K562 (cell line): ENCODE measurements at regions not wholly inside any gene's neighbourhood (a gene's known extent, or its start where the extent isn't known, plus 50 kb on each side); places are given as distances from the start of the nearest gene placed in this dataset.

ENCODE experiments used
- ATAC-seq: fragments of 200-7000 bp; cut with Tn5 transposase; 3 replicates; pipeline ENCODE4 v1.9.1; 2020; ENCODE audit warnings: moderate library complexity
- BruUV-seq: library from RNA; stranded (reverse); fragments of 400-500 nt; replicated peaks from 2 replicates; lab custom pipeline; 2021; lab: Mats Ljungman, UMichigan
- CTCF ChIA-PET: fragments of 300-600 bp; formaldehyde crosslinking; extraction: SDS; loops from one replicate; lab custom pipeline; 2021; ENCODE audit warnings: low intra/inter-chr PET ratio; lab: Yijun Ruan, JAX
- POLR2A ChIA-PET: fragments of 300-600, 350-650 bp; sonication (Branson Sonifier 250); formaldehyde crosslinking; extraction: SDS; loops from one replicate; lab custom pipeline; 2021; ENCODE audit warnings: antibody characterized with exemption, inconsistent platforms; lab: Yijun Ruan, JAX
- DNase-seq, 4 experiments: peaks; one replicate each; pipeline versions ENCODE4 v3.0.0 to v3.0.0-alpha.2; 2011 to 2018; ENCODE audit warnings: low spot score in 3 of 4, mixed read lengths in 3 of 4; ENCODE audit errors: extremely low read depth in 1 of 4
- FAIRE-seq: peaks from 2 replicates; lab custom pipeline; 2011; peaks lifted over from hg19 to GRCh38; lab: Jason Lieb, UNC
- H2AFZ ChIP-seq: 2 replicates; pipeline ENCODE4 v1.6.0; 2011; ENCODE audit warnings: low read depth, low read length, control low read depth, inconsistent platforms
- H3K27ac ChIP-seq: fragments of 200-600 bp; 3 replicates; pipeline ENCODE4 v1.8.0; 2011; ENCODE audit warnings: low read depth, mild to moderate bottlenecking, control low read depth, inconsistent platforms, low read length, moderate library complexity, mixed read lengths; ENCODE audit errors: extremely low read depth
- H3K27me3 ChIP-seq, 2 experiments: fragments of 300-600 bp in 1 of 2; 2 replicates in 1 of 2; 3 replicates in 1 of 2; pipeline versions ENCODE4 v1.6.0 to v1.8.0; 2011; ENCODE audit warnings: inconsistent platforms in 2 of 2, low read length in 2 of 2, mild to moderate bottlenecking in 1 of 2, mixed read lengths in 1 of 2, moderate library complexity in 1 of 2; ENCODE audit not compliant: control insufficient read depth in 2 of 2, insufficient read depth in 2 of 2
- H3K36me3 ChIP-seq: fragments of 300-600 bp; 3 replicates; pipeline ENCODE4 v1.8.0; 2011; ENCODE audit warnings: mild to moderate bottlenecking, low read length, inconsistent platforms; ENCODE audit not compliant: control insufficient read depth, insufficient read depth
- H3K4me1 ChIP-seq, 2 experiments: fragments of 200-600 bp in 1 of 2; replicated peaks in 1 of 2; 2 replicates in 1 of 2; 3 replicates in 1 of 2; pipeline versions ENCODE4 v1.5.1 to v1.8.0; 2011; ENCODE audit warnings: inconsistent platforms in 2 of 2, low read length in 2 of 2, mild to moderate bottlenecking in 1 of 2, mixed read lengths in 1 of 2, moderate library complexity in 1 of 2; ENCODE audit not compliant: control insufficient read depth in 2 of 2, insufficient read depth in 2 of 2
- H3K4me2 ChIP-seq: 2 replicates; pipeline ENCODE4 v1.6.1; 2011; ENCODE audit warnings: low read length, control low read depth, inconsistent platforms, mixed read lengths; ENCODE audit not compliant: insufficient read depth
- H3K4me3 ChIP-seq: fragments of 200-600 bp; sonication (generic), shearing (Covaris generic); 2 replicates; pipeline ENCODE4 v1.5.1; 2016; ENCODE audit warnings: control low read depth, inconsistent platforms
- H3K79me2 ChIP-seq: fragments of 200-600 bp; 3 replicates; pipeline ENCODE4 v1.8.0; 2011; ENCODE audit warnings: low read length, inconsistent platforms; ENCODE audit not compliant: control insufficient read depth, insufficient read depth
- H3K9ac ChIP-seq, 2 experiments: 2 replicates each; pipeline versions ENCODE4 v1.6.0 to v1.6.1; 2011; ENCODE audit warnings: low read depth in 2 of 2, low read length in 2 of 2, control low read depth in 1 of 2, inconsistent platforms in 1 of 2, mild to moderate bottlenecking in 1 of 2, mixed read lengths in 1 of 2; ENCODE audit not compliant: insufficient read depth in 1 of 2
- H3K9me1 ChIP-seq: one replicate; pipeline ENCODE4 v1.6.0; 2011; ENCODE audit warnings: inconsistent platforms, mild to moderate bottlenecking, low read length, moderate library complexity; ENCODE audit not compliant: control insufficient read depth, insufficient read depth
- H3K9me3 ChIP-seq: replicated peaks from 2 replicates; pipeline ENCODE4 v1.5.1; 2011; ENCODE audit warnings: low read depth, low read length, inconsistent platforms; ENCODE audit not compliant: control insufficient read depth, insufficient read depth
- H4K20me1 ChIP-seq: replicated peaks from 2 replicates; pipeline ENCODE4 v1.6.1; 2011; ENCODE audit warnings: low read length, inconsistent platforms, mixed read lengths; ENCODE audit not compliant: control insufficient read depth, insufficient read depth
- BRF1 ChIP-seq: IDR thresholded peaks from 3 replicates; pipeline ENCODE4 v1.6.1; 2011; ENCODE audit warnings: borderline replicate concordance, mild to moderate bottlenecking; ENCODE audit not compliant: insufficient read length; ENCODE audit errors: extremely low read depth
- CBX8 ChIP-seq: fragments of 200-600 bp; sonication (generic); IDR thresholded peaks from 2 replicates; pipeline ENCODE4 v1.6.1; 2012; ENCODE audit warnings: borderline replicate concordance, mixed run types, low read depth, mild to moderate bottlenecking, moderate library complexity, mixed read lengths, low read length, control low read depth, inconsistent platforms; ENCODE audit not compliant: poor library complexity, severe bottlenecking; ENCODE audit errors: extremely low read depth
- IRF9 ChIP-seq: fragments of 450-650 bp; IDR thresholded peaks from 2 replicates; pipeline ENCODE4 v1.6.1; 2016; ENCODE audit warnings: missing biosample characterization, missing genetic modification characterization
- JUNB ChIP-seq: fragments of 450-650 bp; formaldehyde crosslinking; conservative IDR thresholded peaks from 2 replicates; pipeline ENCODE4 v1.4.0; 2020; ENCODE audit warnings: mild to moderate bottlenecking
- PHF20 ChIP-seq: fragments of 450-650 bp; IDR thresholded peaks from 2 replicates; pipeline ENCODE4 v1.6.1; 2018; ENCODE audit not compliant: partially characterized antibody
- SIRT6 ChIP-seq: IDR thresholded peaks from one replicate; pipeline ENCODE4 v1.6.1; 2012; ENCODE audit warnings: low read depth, mild to moderate bottlenecking, control low read depth, inconsistent platforms, low read length, moderate library complexity
- TCF7L2 ChIP-seq: fragments of 150-350 bp; IDR thresholded peaks from 2 replicates; pipeline ENCODE4 v1.6.1; 2016; ENCODE audit warnings: low read depth, mild to moderate bottlenecking, low read length, moderate library complexity
- THRAP3 ChIP-seq: fragments of 450-650 bp; IDR thresholded peaks from 2 replicates; pipeline ENCODE4 v1.6.1; 2016; ENCODE audit warnings: mild to moderate bottlenecking, inconsistent platforms, borderline replicate concordance
- ZKSCAN3 ChIP-seq: fragments of 250-450 bp; sonication (Bioruptor Pico); IDR thresholded peaks from 2 replicates; pipeline ENCODE4 v1.4.0; 2020
- ZNF444 ChIP-seq: fragments of 250-450 bp; sonication (Bioruptor Pico); IDR thresholded peaks from 2 replicates; pipeline ENCODE4 v1.4.0; 2020; ENCODE audit warnings: mild to moderate bottlenecking, moderate library complexity
- WGBS: fragments of 100-300 bp; shearing (Covaris generic); methylation state at CpG from one replicate; pipeline ENCODE4 v1.1.6; 2016; ENCODE audit warnings: low coverage, mixed read lengths; ENCODE audit not compliant: insufficient coverage; ENCODE audit errors: missing lambda C conversion rate; 5-methylcytosine and 5-hydroxymethylcytosine counted together
- in situ Hi-C: fragments of 300-500 bp; cut with MboI; formaldehyde crosslinking; loops from 4 replicates; pipeline ENCODE4 v1.15.0; 2018; ENCODE audit warnings: inconsistent platforms, mixed read lengths
- intact Hi-C: fragments of 100-400 bp; cut with micrococcal nuclease; formaldehyde crosslinking; loops from 2 replicates; pipeline ENCODE4 v1.14.2; 2022

- Histone ChIP-seq H3K36me3 (no peaks in the 10 kb centered on the region), H3K27me3 (no peaks in the 10 kb centered on the region), H4K20me1 (no peaks in the 10 kb centered on the region), H3K4me3 (no peak overlapping the region), H3K79me2 (no peaks in the 10 kb centered on the region), H3K9ac (no peak overlapping the region), H3K9me3 (no peaks in the 10 kb centered on the region), H3K4me2 (no peak overlapping the region), H3K9me1 (no peaks in the 10 kb centered on the region), H3K27ac (no peak overlapping the region), H3K4me1 (no peaks in the 10 kb centered on the region), H2AFZ (no peak overlapping the region)
- in situ Hi-C loops: no loop called here
- ATAC-seq (no peak), DNase-seq (no peak), FAIRE-seq (no peak)
- no TSS peak for BruUV-seq
- CTCF ChIA-PET: no interaction called here
- TF ChIP-seq IRF9 (tag) (no peak), ZKSCAN3 (no peak), CBX8 (no peak), SIRT6 (no peak), BRF1 (no peak), JUNB (CRISPR knock-in tag) (no peak), ZNF444 (CRISPR knock-in tag) (no peak), TCF7L2 (no peak), THRAP3 (no peak), PHF20 (no peak)
- 0% methylated on average over 2 of the region's 2 CpGs for WGBS
- POLR2A ChIA-PET: no interaction called here
- intact Hi-C loops: no loop called here
Measured at GRCh38 chr4:187098429-187098828, 374.8 kb upstream of the FAT1 start.
